Lower leg skin (tissue), 4 donors: ENCODE measurements at regions not wholly inside any gene's neighbourhood (a gene's known extent, or its start where the extent isn't known, plus 50 kb on each side); places are given as distances from the start of the nearest gene placed in this dataset.

Source experiments
- DNase-seq, 2 donors: peaks; one replicate each; pipeline ENCODE4 v3.0.0-alpha.2; 2019; ENCODE audit warnings: low spot score in 2 of 2
- H3K4me3 ChIP-seq: fragments of 200-600 bp; sonication (generic); 2 replicates; pipeline ENCODE4 v1.5.1; 2017; ENCODE audit warnings: mild to moderate bottlenecking, low read depth; ENCODE audit not compliant: poor library complexity, severe bottlenecking
- CTCF ChIP-seq, 3 donors: fragments of 450-650 bp; IDR thresholded peaks; one replicate each; pipeline ENCODE4 v1.5.1; 2016; ENCODE audit warnings: antibody characterized with exemption in 3 of 3, mild to moderate bottlenecking in 3 of 3, moderate library complexity in 2 of 3
- POLR2A ChIP-seq, 2 donors: fragments of 450-650 bp; IDR thresholded peaks; one replicate each; pipeline ENCODE4 v1.6.1; 2016 to 2017; ENCODE audit warnings: antibody characterized with exemption in 2 of 2, mild to moderate bottlenecking in 1 of 2, moderate library complexity in 1 of 2
- WGBS, 2 donors: methylation state at CpG; one replicate each; pipeline ENCODE4 v1.1.5; 2018; 5-methylcytosine and 5-hydroxymethylcytosine counted together
- intact Hi-C: fragments of 100-400 bp; cut with DNase I; formaldehyde crosslinking; loops from one replicate; pipeline ENCODE4 v1.15.0; 2023; ENCODE audit warnings: low total_unique reads

DNA sequence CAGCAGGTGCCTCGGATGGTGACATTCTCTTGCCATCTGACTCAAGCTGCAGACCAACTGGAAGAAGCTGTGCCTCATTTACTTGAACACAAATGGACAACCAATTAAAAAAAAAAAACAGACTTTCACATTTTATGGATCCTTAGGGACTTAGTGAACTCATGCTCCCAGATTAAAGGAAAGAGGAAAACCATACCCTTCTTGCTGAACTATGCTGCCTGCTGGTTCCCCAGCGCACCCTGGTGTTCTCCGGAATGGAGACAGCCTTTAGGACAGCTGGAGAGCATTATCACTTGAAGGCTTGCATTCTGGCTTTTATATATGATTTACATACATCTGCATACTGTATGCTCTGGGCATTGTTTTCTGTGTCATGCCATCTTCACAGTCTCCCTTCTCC lies 370.7 kb downstream of the SLC4A3 start:
- DNase-seq: no peak
- no peak overlapping the region for H3K4me3 ChIP-seq

DNA sequence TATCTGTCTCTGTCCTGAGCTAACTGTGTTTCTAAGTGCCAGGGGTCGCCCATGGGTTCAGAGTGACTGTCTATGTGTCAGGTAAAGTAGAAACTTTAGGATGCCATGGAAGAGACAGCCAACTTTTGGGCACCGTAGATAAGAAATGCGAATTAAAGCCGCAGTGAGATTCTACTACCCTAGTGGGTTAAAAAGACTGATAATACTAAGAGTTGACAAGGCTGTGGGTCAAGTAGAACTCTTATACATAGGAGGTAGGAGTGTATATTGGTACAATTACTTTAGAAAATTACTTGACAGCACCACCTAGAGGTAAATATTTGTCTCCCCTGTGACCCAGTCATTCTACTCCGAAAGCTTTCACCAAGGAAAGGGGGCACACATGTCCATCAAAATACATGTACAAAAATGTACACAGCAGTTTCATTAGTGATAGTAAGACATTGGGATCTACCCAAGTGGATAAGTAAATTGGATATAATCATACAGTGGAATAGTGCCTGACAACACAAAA lies 371.3 kb downstream of the SLC4A3 start:
- no peak for TF ChIP-seq CTCF (IDR thresholded peaks at IDR 0.05)
- no peak for TF ChIP-seq POLR2A (IDR thresholded peaks at IDR 0.05)
- intact Hi-C loops: no loop called here
- no peak for DNase-seq
- 80 to 84% methylated on average over 5 of the region's 5 CpGs for WGBS, 2 donors
- no peak overlapping the region for H3K4me3 ChIP-seq

More for the DNA sequence above, 370.7 kb downstream of the SLC4A3 start:
- TF ChIP-seq POLR2A (IDR thresholded peaks at IDR 0.05) (no peak), CTCF (IDR thresholded peaks at IDR 0.05) (no peak)
- intact Hi-C loops: no loop called here
- WGBS, 2 donors: 78 to 79% methylated on average over 3 of the region's 3 CpGs

DNA sequence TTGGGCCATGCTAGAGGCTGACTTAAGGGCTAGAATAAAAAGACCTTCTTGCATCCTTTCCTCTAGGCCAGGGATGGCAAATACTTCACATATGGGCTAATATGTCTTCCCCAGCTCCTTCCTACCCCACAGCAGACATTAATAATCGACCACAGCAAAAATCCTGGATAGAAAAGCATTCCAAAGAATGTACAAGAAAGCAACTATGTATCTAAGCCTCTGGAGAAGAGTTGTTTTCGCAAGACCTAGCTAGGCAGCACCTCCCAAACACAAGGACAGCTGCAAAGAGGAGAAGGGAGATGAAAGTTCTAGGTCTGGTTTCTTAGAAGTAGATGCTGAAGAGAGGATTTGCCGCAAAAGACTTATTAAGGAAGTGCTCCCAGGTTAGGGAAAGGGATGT lies 372.6 kb downstream of the SLC4A3 start:
- no peak overlapping the region for H3K4me3 ChIP-seq
- WGBS, 2 donors: 83 to 85% methylated on average over 3 of the region's 3 CpGs
- TF ChIP-seq POLR2A (IDR thresholded peaks at IDR 0.05) (no peak), CTCF (IDR thresholded peaks at IDR 0.05) (no peak)
- no peak for DNase-seq
- intact Hi-C loops: no loop called here

GRCh38 chr2:220000586-220000985 lies 373.2 kb downstream of the SLC4A3 start:
- WGBS, 2 donors: 93 to 97% methylated on average over 4 of the region's 4 CpGs
- TF ChIP-seq POLR2A (IDR thresholded peaks at IDR 0.05) (no peak), CTCF (IDR thresholded peaks at IDR 0.05) (no peak)
- intact Hi-C loops: no loop called here
- no peak for DNase-seq
- no peak overlapping the region for H3K4me3 ChIP-seq

- DNase-seq: no peak
- intact Hi-C loops: no loop called here
- 47 to 59% methylated on average over 3 of the region's 3 CpGs for WGBS, 2 donors
- no peak overlapping the region for H3K4me3 ChIP-seq
- TF ChIP-seq CTCF (IDR thresholded peaks at IDR 0.05) (no peak), POLR2A (IDR thresholded peaks at IDR 0.05) (no peak)
Observed at GRCh38 chr2:220001751-220002150, 374.3 kb downstream of the SLC4A3 start.

- WGBS, 2 donors: 72% methylated on average over 4 of the region's 4 CpGs
- no peak for DNase-seq
- no peak for TF ChIP-seq POLR2A (IDR thresholded peaks at IDR 0.05)
- no peak for TF ChIP-seq CTCF (IDR thresholded peaks at IDR 0.05)
- no peak overlapping the region for H3K4me3 ChIP-seq
- intact Hi-C loops: no loop called here
Observed at GRCh38 chr2:220002251-220002650, 374.8 kb downstream of the SLC4A3 start.
